A549 (cell line): ENCODE measurements at regions not wholly inside any gene's neighbourhood (a gene's known extent, or its start where the extent isn't known, plus 50 kb on each side); places are given as distances from the start of the nearest gene placed in this dataset.

Experiments used
- ATAC-seq, 2 experiments: fragments of 200-7000 bp in 1 of 2; fragments of >200 bp in 1 of 2; cut with Nextera tagmentation in 1 of 2; cut with Tn5 transposase in 1 of 2; 3 replicates each; pipeline versions ENCODE4 v1.8.0 to v1.9.1; 2018 to 2020; ENCODE audit warnings: mild to moderate bottlenecking in 1 of 2, moderate library complexity in 1 of 2
- CTCF ChIA-PET: fragments of 300-600 bp; sonication (Branson Sonifier 250); formaldehyde crosslinking; extraction: SDS; loops from one replicate; lab custom pipeline; 2021; ENCODE audit warnings: antibody characterized with exemption, inconsistent platforms; lab: Yijun Ruan, JAX
- POLR2A ChIA-PET: fragments of 350-600 bp; formaldehyde crosslinking; extraction: SDS; loops from one replicate; lab custom pipeline; 2021; ENCODE audit warnings: antibody characterized with exemption, inconsistent platforms; lab: Yijun Ruan, JAX
- DNase-seq, 2 experiments: peaks; one replicate each; pipeline versions ENCODE4 v3.0.0 to v3.0.0-alpha.2; 2011 to 2016; ENCODE audit warnings: low read depth in 1 of 2, low spot score in 1 of 2
- FAIRE-seq: peaks from 2 replicates; lab custom pipeline; 2011; peaks lifted over from hg19 to GRCh38; lab: Jason Lieb, UNC
- H3K27ac ChIP-seq, 2 experiments: fragments of >200 bp; sonication (Bioruptor Twin); formaldehyde crosslinking; 3 replicates each; pipeline ENCODE4 v1.5.1; 2016 to 2017
- H3K4me1 ChIP-seq: fragments of >200 bp; sonication (Bioruptor Twin); formaldehyde crosslinking; 3 replicates; pipeline ENCODE4 v1.6.1; 2016
- H3K4me2 ChIP-seq: fragments of >200 bp; sonication (Bioruptor Twin); formaldehyde crosslinking; 3 replicates; pipeline ENCODE4 v1.6.1; 2016
- H3K4me3 ChIP-seq: fragments of >200 bp; sonication (Bioruptor Twin); formaldehyde crosslinking; 3 replicates; pipeline ENCODE4 v1.5.1; 2016
- H3K9me3 ChIP-seq: fragments of >200 bp; sonication (Bioruptor Twin); formaldehyde crosslinking; 3 replicates; pipeline ENCODE4 v1.6.1; 2016
- BHLHE40 ChIP-seq: IDR thresholded peaks from 2 replicates; pipeline ENCODE4 v1.6.1; 2012; ENCODE audit warnings: low read depth, low read length, inconsistent platforms
- CBX2 ChIP-seq: fragments of 200-600 bp; sonication (generic); IDR thresholded peaks from 2 replicates; pipeline ENCODE4 v1.6.1; 2016; ENCODE audit warnings: low read depth, mild to moderate bottlenecking, borderline replicate concordance
- CBX8 ChIP-seq: fragments of 200-600 bp; sonication (generic); IDR thresholded peaks from 2 replicates; pipeline ENCODE4 v1.6.1; 2016
- CEBPB ChIP-seq, 2 experiments: fragments of >200 bp in 1 of 2; sonication (Bioruptor Twin) in 1 of 2; formaldehyde crosslinking in 1 of 2; IDR thresholded peaks; 2 replicates each; pipeline ENCODE4 v1.6.1; 2012 to 2016
- CHD2 ChIP-seq: fragments of 150-350 bp; IDR thresholded peaks from 2 replicates; pipeline ENCODE4 v1.6.1; 2014; ENCODE audit warnings: low read length; ENCODE audit not compliant: partially characterized antibody
- EHMT2 ChIP-seq: fragments of 200-600 bp; sonication (generic); IDR thresholded peaks from 2 replicates; pipeline ENCODE4 v1.6.1; 2016; ENCODE audit warnings: antibody characterized with exemption, low read depth, mild to moderate bottlenecking, moderate library complexity
- FOSL2 ChIP-seq, 2 experiments: fragments of 450-650 bp in 1 of 2; fragments of >200 bp in 1 of 2; sonication (Bioruptor Twin) in 1 of 2; formaldehyde crosslinking; IDR thresholded peaks; 2 replicates each; pipeline versions ENCODE4 v1.5.0 to v1.6.1; 2016 to 2020; ENCODE audit warnings: mild to moderate bottlenecking in 1 of 2, moderate library complexity in 1 of 2
- GATA3 ChIP-seq: IDR thresholded peaks from 2 replicates; pipeline ENCODE4 v1.6.1; 2012; ENCODE audit warnings: borderline replicate concordance
- HEYL ChIP-seq: fragments of 250-450 bp; sonication (Bioruptor Pico); IDR thresholded peaks from 2 replicates; pipeline ENCODE4 v1.8.0; 2021; ENCODE audit warnings: mild to moderate bottlenecking, moderate library complexity
- HOXB13 ChIP-seq: fragments of 250-450 bp; sonication (Bioruptor Pico); IDR thresholded peaks from 2 replicates; pipeline ENCODE4 v1.5.0; 2020; ENCODE audit warnings: low read depth, mild to moderate bottlenecking, moderate library complexity
- HOXB5 ChIP-seq: fragments of 250-450 bp; sonication (Bioruptor Pico); IDR thresholded peaks from 2 replicates; pipeline ENCODE4 v1.5.0; 2020; ENCODE audit warnings: mild to moderate bottlenecking, moderate library complexity
- JUN ChIP-seq, 2 experiments: fragments of >200 bp; sonication (Bioruptor Twin); formaldehyde crosslinking; IDR thresholded peaks; 2 replicates in 1 of 2; 3 replicates in 1 of 2; pipeline ENCODE4 v1.6.1; 2016 to 2017
- JUNB ChIP-seq: fragments of >200 bp; sonication (Bioruptor Twin); formaldehyde crosslinking; IDR thresholded peaks from 2 replicates; pipeline ENCODE4 v1.6.1; 2016
- KDM1A ChIP-seq: fragments of 200-600 bp; sonication (generic); IDR thresholded peaks from 2 replicates; pipeline ENCODE4 v1.6.1; 2016; ENCODE audit warnings: low read depth, mild to moderate bottlenecking
- KDM5A ChIP-seq: fragments of 200-600 bp; sonication (generic); IDR thresholded peaks from 2 replicates; pipeline ENCODE4 v1.6.1; 2016; ENCODE audit warnings: antibody characterized with exemption, mild to moderate bottlenecking
- MAFK ChIP-seq: fragments of 450-650 bp; IDR thresholded peaks from 2 replicates; pipeline ENCODE4 v1.6.1; 2014; ENCODE audit not compliant: partially characterized antibody
- MAZ ChIP-seq: fragments of 150-350 bp; IDR thresholded peaks from 2 replicates; pipeline ENCODE4 v1.6.1; 2014; ENCODE audit warnings: antibody characterized with exemption, low read depth, low read length, borderline replicate concordance
- NFE2L2 ChIP-seq: fragments of 150-350 bp; conservative IDR thresholded peaks from 2 replicates; pipeline ENCODE4 v1.6.1; 2014; ENCODE audit warnings: low read length
- NR3C1 ChIP-seq: fragments of >200 bp; sonication (Bioruptor Twin); formaldehyde crosslinking; IDR thresholded peaks from 3 replicates; pipeline ENCODE4 v1.6.1; 2017
- PHF8 ChIP-seq: fragments of 200-600 bp; sonication (generic); IDR thresholded peaks from 2 replicates; pipeline ENCODE4 v1.6.1; 2016; ENCODE audit warnings: low read depth, mild to moderate bottlenecking, antibody characterized with exemption, moderate library complexity, borderline replicate concordance
- POLR2AphosphoS2 ChIP-seq: conservative IDR thresholded peaks from 2 replicates; pipeline ENCODE4 v1.6.1; 2012; ENCODE audit warnings: low read length, improper control_type of control experiment, inconsistent platforms
- RAD21 ChIP-seq, 2 experiments: fragments of >200 bp in 1 of 2; sonication (Bioruptor Twin) in 1 of 2; formaldehyde crosslinking in 1 of 2; IDR thresholded peaks in 1 of 2; conservative IDR thresholded peaks in 1 of 2; 2 replicates in 1 of 2; 3 replicates in 1 of 2; pipeline ENCODE4 v1.6.1; 2012 to 2018; ENCODE audit warnings: inconsistent platforms in 1 of 2
- RNF2 ChIP-seq: fragments of 200-600 bp; sonication (generic); IDR thresholded peaks from 2 replicates; pipeline ENCODE4 v1.6.1; 2016; ENCODE audit warnings: low read depth, mild to moderate bottlenecking, antibody characterized with exemption, moderate library complexity, borderline replicate concordance
- TFCP2L1 ChIP-seq: fragments of 250-450 bp; sonication (Bioruptor Pico); IDR thresholded peaks from 2 replicates; pipeline ENCODE4 v1.5.0; 2021; ENCODE audit warnings: mild to moderate bottlenecking
- TP53 ChIP-seq: fragments of 250-450 bp; sonication (Bioruptor Pico); IDR thresholded peaks from 2 replicates; pipeline ENCODE4 v1.5.0; 2021; ENCODE audit warnings: mild to moderate bottlenecking, moderate library complexity
- ZC3H11A ChIP-seq: fragments of 450-650 bp; IDR thresholded peaks from 2 replicates; pipeline ENCODE4 v1.6.1; 2014; ENCODE audit warnings: antibody characterized with exemption, mild to moderate bottlenecking
- ZNF302 ChIP-seq: fragments of 250-450 bp; sonication (Bioruptor Pico); IDR thresholded peaks from 2 replicates; pipeline ENCODE4 v1.9.0; 2021; ENCODE audit warnings: inconsistent platforms, mild to moderate bottlenecking, moderate library complexity
- WGBS: methylation state at CpG from one replicate; pipeline ENCODE4 v1.1.6; 2017; ENCODE audit errors: missing lambda C conversion rate; 5-methylcytosine and 5-hydroxymethylcytosine counted together
- TF ChIP-seq, protein P1 (sequence below): fragments of >200 bp; sonication (Bioruptor Twin); formaldehyde crosslinking; IDR thresholded peaks from 3 replicates; pipeline ENCODE4 v1.5.1; 2016
- TF ChIP-seq, protein P2 (sequence below): fragments of 450-650 bp; IDR thresholded peaks from 2 replicates; pipeline ENCODE4 v1.6.1; 2014; ENCODE audit warnings: antibody characterized with exemption
- TF ChIP-seq, protein P3 (sequence below): fragments of >200 bp; sonication (Bioruptor Twin); formaldehyde crosslinking; IDR thresholded peaks from 2 replicates; pipeline ENCODE4 v1.6.1; 2016
- TF ChIP-seq, protein P4 (sequence below): fragments of 250-450 bp; sonication (Bioruptor Pico); IDR thresholded peaks from 2 replicates; pipeline ENCODE4 v1.5.0; 2020; ENCODE audit warnings: low read depth, mild to moderate bottlenecking, moderate library complexity
- TF ChIP-seq, protein P5 (sequence below): fragments of 150-350 bp; IDR thresholded peaks from 2 replicates; pipeline ENCODE4 v1.6.1; 2014; ENCODE audit warnings: low read depth, mild to moderate bottlenecking, low read length

DNA sequence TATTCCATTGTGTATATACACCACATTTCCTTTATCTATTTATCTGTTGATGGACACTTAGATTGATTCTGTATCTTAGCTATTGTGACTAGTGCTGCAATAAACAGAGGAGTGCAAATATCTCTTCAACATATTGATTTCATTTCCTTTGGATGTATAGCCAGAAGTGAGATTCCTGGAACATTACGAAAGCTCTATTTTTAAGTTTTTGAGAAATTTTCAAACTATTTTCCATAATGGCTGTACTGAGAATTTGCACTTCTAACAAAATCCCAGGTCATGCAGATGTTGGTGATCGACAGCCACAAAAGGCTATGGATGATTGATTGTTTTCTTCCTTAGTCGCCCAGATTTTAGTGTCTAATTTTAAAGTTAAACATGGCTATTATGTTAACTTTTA is 132.7 kb upstream of the MTAP start:
- POLR2A ChIA-PET, result no interaction called here
- DNase-seq, result no peak
- no peak for FAIRE-seq
- H3K4me1 ChIP-seq, result peaks cover 6% of the 10 kb centered on the region; the same call in 2 of the 3 replicates
- WGBS, result 88% methylated on average over 3 of the region's 3 CpGs
- TF ChIP-seq RAD21 (conservative IDR thresholded peaks at IDR 0.05 in 1 of 2, IDR thresholded peaks at IDR 0.05 in 1 of 2) (no peak), CEBPB (IDR thresholded peaks at IDR 0.05) (no peak), RNF2 (no peak), JUN (IDR thresholded peaks at IDR 0.05) (no peak), NFE2L2 (no peak), HEYL (CRISPR knock-in tag) (no peak), ZNF302 (no peak), NR3C1 (no peak), ZC3H11A (no peak), FOSL2 (IDR thresholded peaks at IDR 0.05) (no peak), FOSL2 (CRISPR knock-in tag; IDR thresholded peaks at IDR 0.05) (no peak), POLR2AphosphoS2 (no peak), JUNB (no peak), CBX2 (no peak), TFCP2L1 (CRISPR knock-in tag) (no peak), EHMT2 (no peak), TP53 (no peak)
- TF ChIP-seq, protein P1, sequence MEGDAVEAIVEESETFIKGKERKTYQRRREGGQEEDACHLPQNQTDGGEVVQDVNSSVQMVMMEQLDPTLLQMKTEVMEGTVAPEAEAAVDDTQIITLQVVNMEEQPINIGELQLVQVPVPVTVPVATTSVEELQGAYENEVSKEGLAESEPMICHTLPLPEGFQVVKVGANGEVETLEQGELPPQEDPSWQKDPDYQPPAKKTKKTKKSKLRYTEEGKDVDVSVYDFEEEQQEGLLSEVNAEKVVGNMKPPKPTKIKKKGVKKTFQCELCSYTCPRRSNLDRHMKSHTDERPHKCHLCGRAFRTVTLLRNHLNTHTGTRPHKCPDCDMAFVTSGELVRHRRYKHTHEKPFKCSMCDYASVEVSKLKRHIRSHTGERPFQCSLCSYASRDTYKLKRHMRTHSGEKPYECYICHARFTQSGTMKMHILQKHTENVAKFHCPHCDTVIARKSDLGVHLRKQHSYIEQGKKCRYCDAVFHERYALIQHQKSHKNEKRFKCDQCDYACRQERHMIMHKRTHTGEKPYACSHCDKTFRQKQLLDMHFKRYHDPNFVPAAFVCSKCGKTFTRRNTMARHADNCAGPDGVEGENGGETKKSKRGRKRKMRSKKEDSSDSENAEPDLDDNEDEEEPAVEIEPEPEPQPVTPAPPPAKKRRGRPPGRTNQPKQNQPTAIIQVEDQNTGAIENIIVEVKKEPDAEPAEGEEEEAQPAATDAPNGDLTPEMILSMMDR, result no peak
- no peaks in the 10 kb centered on the region for H3K9me3 ChIP-seq
- no peak for ATAC-seq
- no peak overlapping the region for H3K27ac ChIP-seq
- H3K4me3 ChIP-seq, result no peak overlapping the region
- CTCF ChIA-PET, result no interaction called here
- no peak overlapping the region for H3K4me2 ChIP-seq

DNA sequence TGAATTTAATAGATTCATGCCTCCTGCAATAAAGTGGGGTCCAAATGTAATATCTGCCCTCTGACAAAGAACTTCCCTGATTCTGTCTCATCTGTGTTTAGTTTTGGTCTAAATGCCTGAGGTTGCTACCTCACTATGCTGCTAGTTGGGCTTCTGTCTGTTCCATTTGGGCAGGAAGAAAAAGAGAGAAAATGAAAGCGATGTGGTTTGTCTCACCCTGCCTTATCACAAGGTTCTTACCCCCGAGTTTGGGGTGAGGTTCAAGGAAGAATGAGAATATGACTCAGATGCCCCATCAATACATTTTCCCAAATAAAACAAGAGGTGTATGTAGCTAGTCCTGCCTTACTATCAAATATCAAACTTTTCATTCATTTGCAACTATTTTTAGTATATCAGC is 132.1 kb upstream of the MTAP start:
- WGBS, result 73% methylated on average over 2 of the region's 2 CpGs
- TF ChIP-seq MAZ (no peak), NR3C1 (no peak), KDM5A (no peak), CHD2 (no peak), MAFK (no peak), BHLHE40 (no peak), HEYL (CRISPR knock-in tag) (no peak), HOXB13 (CRISPR knock-in tag) (no peak), CBX2 (no peak), HOXB5 (CRISPR knock-in tag) (no peak), CBX8 (no peak), GATA3 (no peak), PHF8 (no peak), CEBPB (IDR thresholded peaks at IDR 0.05) (no peak), KDM1A (no peak)
- TF ChIP-seq, protein P2, sequence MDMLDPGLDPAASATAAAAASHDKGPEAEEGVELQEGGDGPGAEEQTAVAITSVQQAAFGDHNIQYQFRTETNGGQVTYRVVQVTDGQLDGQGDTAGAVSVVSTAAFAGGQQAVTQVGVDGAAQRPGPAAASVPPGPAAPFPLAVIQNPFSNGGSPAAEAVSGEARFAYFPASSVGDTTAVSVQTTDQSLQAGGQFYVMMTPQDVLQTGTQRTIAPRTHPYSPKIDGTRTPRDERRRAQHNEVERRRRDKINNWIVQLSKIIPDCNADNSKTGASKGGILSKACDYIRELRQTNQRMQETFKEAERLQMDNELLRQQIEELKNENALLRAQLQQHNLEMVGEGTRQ, result no peak
- TF ChIP-seq, protein P3, sequence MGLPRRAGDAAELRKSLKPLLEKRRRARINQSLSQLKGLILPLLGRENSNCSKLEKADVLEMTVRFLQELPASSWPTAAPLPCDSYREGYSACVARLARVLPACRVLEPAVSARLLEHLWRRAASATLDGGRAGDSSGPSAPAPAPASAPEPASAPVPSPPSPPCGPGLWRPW, result no peak
- TF ChIP-seq, protein P1, result no peak
- TF ChIP-seq, protein P4, sequence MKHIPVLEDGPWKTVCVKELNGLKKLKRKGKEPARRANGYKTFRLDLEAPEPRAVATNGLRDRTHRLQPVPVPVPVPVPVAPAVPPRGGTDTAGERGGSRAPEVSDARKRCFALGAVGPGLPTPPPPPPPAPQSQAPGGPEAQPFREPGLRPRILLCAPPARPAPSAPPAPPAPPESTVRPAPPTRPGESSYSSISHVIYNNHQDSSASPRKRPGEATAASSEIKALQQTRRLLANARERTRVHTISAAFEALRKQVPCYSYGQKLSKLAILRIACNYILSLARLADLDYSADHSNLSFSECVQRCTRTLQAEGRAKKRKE, result no peak
- TF ChIP-seq, protein P5, sequence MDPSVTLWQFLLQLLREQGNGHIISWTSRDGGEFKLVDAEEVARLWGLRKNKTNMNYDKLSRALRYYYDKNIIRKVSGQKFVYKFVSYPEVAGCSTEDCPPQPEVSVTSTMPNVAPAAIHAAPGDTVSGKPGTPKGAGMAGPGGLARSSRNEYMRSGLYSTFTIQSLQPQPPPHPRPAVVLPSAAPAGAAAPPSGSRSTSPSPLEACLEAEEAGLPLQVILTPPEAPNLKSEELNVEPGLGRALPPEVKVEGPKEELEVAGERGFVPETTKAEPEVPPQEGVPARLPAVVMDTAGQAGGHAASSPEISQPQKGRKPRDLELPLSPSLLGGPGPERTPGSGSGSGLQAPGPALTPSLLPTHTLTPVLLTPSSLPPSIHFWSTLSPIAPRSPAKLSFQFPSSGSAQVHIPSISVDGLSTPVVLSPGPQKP, result no peak
- Histone ChIP-seq H3K9me3 (no peaks in the 10 kb centered on the region), H3K4me3 (no peak overlapping the region), H3K27ac (0 out of 6 replicates have a peak overlapping the region, but pooled peaks of 1 of the 2 experiments have one; percentile 20), H3K4me1 (peaks cover 13% of the 10 kb centered on the region), H3K4me2 (no peak overlapping the region)
- ChIA-PET POLR2A (no interaction called here), CTCF (no interaction called here)
- no peak for ATAC-seq
- DNase-seq, result no peak
- peak; percentile 68 for FAIRE-seq
